Omental fat pad (tissue), 3 donors: ENCODE measurements at regions not wholly inside any gene's neighbourhood (a gene's known extent, or its start where the extent isn't known, plus 50 kb on each side); places are given as distances from the start of the nearest gene placed in this dataset.
"Not testable (repeated sequence)": the region's sequence is repeated elsewhere in the genome, so short reads cannot be mapped to it uniquely, and the experiment has no call there.

Experiments used
- ATAC-seq: fragments of 150-250 bp; one replicate; pipeline ENCODE4 v1.9.1; 2016; ENCODE audit warnings: mild to moderate bottlenecking, moderate library complexity; ENCODE audit not compliant: low FRiP score
- DNase-seq: peaks from one replicate; pipeline ENCODE4 v3.0.0-alpha.2; 2019; ENCODE audit warnings: low spot score
- CTCF ChIP-seq, 3 donors: fragments of 450-650 bp; IDR thresholded peaks; one replicate each; pipeline ENCODE4 v1.5.1; 2016 to 2017; ENCODE audit warnings: antibody characterized with exemption in 3 of 3, mild to moderate bottlenecking in 3 of 3, moderate library complexity in 2 of 3

- TF ChIP-seq CTCF (IDR thresholded peaks at IDR 0.05) = no peak
- no peak for ATAC-seq
- DNase-seq = no peak
These were observed 547.2 kb upstream of the CDH5 start for GRCh38 chr16:65819136-65819898.

GRCh38 chr16:65817799-65818198, 548.7 kb upstream of the CDH5 start:
- no peak for ATAC-seq

GRCh38 chr16:65817066-65817465, 549.4 kb upstream of the CDH5 start:
- no peak for TF ChIP-seq CTCF (IDR thresholded peaks at IDR 0.05)
- ATAC-seq = no peak
- DNase-seq = no peak

More at GRCh38 chr16:65817799-65818198, 548.7 kb upstream of the CDH5 start:
- DNase-seq = no peak
- no peak for TF ChIP-seq CTCF (IDR thresholded peaks at IDR 0.05)

DNA sequence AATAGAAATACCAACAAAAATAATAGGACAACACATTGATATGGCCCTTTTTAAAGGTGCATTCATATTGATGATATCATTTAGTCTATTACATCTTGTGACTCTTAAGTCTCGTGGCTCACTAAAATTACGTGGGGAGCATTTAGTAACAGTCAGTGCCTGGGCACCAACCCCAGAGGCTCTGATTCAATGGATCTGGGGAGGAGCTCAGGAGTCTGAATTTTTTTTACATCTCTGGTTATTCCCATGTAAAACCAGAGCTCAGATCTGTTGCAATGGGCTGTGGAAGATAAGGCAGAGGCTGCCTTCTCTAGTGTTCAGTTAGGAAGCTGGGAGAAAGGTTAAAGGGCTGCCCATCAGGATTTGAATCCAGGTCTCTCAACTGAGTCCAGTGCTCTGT, 549.9 kb upstream of the CDH5 start:
- ATAC-seq (no peak), DNase-seq (no peak)
- TF ChIP-seq CTCF (IDR thresholded peaks at IDR 0.05) = no peak

GRCh38 chr16:65815707-65816106, 550.8 kb upstream of the CDH5 start:
- ATAC-seq = no peak
- no peak for DNase-seq
- TF ChIP-seq CTCF (IDR thresholded peaks at IDR 0.05) = no peak

- not testable (repeated sequence) for ATAC-seq, DNase-seq
These were observed 552.6 kb upstream of the CDH5 start for GRCh38 chr16:65813879-65814278.

DNA sequence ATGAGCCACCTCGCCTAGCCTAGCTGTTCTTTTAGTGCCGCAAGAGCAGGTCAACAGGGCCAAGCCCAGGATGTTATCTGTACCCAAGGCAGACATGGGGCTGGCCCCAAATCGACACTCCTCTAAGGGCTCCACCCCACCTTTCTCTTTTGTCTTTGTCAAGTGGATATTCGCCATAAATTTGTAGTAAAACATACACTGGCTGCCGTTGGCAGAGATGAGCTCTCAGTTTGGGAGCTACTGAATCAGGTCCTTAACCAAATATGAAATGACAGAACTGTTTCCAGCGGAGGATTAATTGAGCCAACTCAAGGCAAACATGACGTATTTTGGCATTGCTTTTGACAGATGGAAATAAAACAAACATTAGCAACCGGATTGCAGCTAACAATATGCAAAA, 556.9 kb upstream of the CDH5 start:
- ATAC-seq (no peak), DNase-seq (no peak)
- no peak for TF ChIP-seq CTCF (IDR thresholded peaks at IDR 0.05)
